Panc1 (cell line): ENCODE measurements at regions not wholly inside any gene's neighbourhood (a gene's known extent, or its start where the extent isn't known, plus 50 kb on each side); places are given as distances from the start of the nearest gene placed in this dataset.

Experiments
- ATAC-seq: fragments of 200-7000 bp; cut with Tn5 transposase; 2 replicates; pipeline ENCODE4 v1.9.1; 2020; ENCODE audit warnings: mild to moderate bottlenecking, moderate library complexity
- BruUV-seq: library from RNA; stranded (reverse); fragments of 400-500 nt; replicated peaks from 2 replicates; lab custom pipeline; 2021; lab: Mats Ljungman, UMichigan
- CTCF ChIA-PET: fragments of 300-600 bp; sonication (Branson Sonifier 250); formaldehyde crosslinking; loops from one replicate; lab custom pipeline; 2022; ENCODE audit warnings: antibody characterized with exemption; lab: Charles Lee
- POLR2A ChIA-PET: fragments of 300-600 bp; sonication (Branson Sonifier 250); formaldehyde crosslinking; loops from one replicate; lab custom pipeline; 2022; ENCODE audit warnings: antibody characterized with exemption; lab: Charles Lee
- DNase-seq: peaks from one replicate; pipeline ENCODE4 v3.0.0-alpha.2; 2010; ENCODE audit warnings: low read depth, low spot score
- H3K27ac ChIP-seq: 2 replicates; pipeline ENCODE4 v1.5.1; 2011; ENCODE audit warnings: mild to moderate bottlenecking, low read length, inconsistent platforms
- H3K27me3 ChIP-seq: fragments of 200-500 bp; sonication (Bioruptor generic); 2 replicates; pipeline ENCODE4 v1.6.0; 2014; ENCODE audit warnings: low read length, inconsistent platforms; ENCODE audit not compliant: control insufficient read depth, insufficient read depth
- H3K36me3 ChIP-seq: fragments of 200-500 bp; sonication (Bioruptor generic); 2 replicates; pipeline ENCODE4 v1.5.1; 2014; ENCODE audit warnings: inconsistent platforms, mild to moderate bottlenecking, low read length, moderate library complexity; ENCODE audit not compliant: control insufficient read depth, insufficient read depth
- H3K4me1 ChIP-seq: 2 replicates; pipeline ENCODE4 v1.5.1; 2011; ENCODE audit warnings: inconsistent platforms, mild to moderate bottlenecking, low read length, moderate library complexity; ENCODE audit not compliant: control insufficient read depth, insufficient read depth
- H3K4me3 ChIP-seq, 2 experiments: 2 replicates each; pipeline ENCODE4 v1.5.1; 2011 to 2012; ENCODE audit warnings: low read depth in 2 of 2, low read length in 2 of 2, mild to moderate bottlenecking in 2 of 2, inconsistent platforms in 1 of 2, moderate library complexity in 1 of 2
- H3K9me3 ChIP-seq: fragments of 200-500 bp; sonication (Bioruptor generic); 2 replicates; pipeline ENCODE4 v1.5.1; 2014; ENCODE audit warnings: low read depth, mild to moderate bottlenecking, inconsistent platforms, low read length, moderate library complexity; ENCODE audit not compliant: control insufficient read depth, insufficient read depth
- POLR2AphosphoS5 ChIP-seq: IDR thresholded peaks from 2 replicates; pipeline ENCODE4 v1.6.1; 2012; ENCODE audit warnings: mild to moderate bottlenecking, low read depth, low read length, moderate library complexity
- SIN3A ChIP-seq: IDR thresholded peaks from 2 replicates; pipeline ENCODE4 v1.6.1; 2012; ENCODE audit warnings: low read depth, mild to moderate bottlenecking, low read length, moderate library complexity, borderline replicate concordance; ENCODE audit not compliant: insufficient read depth
- TCF7L2 ChIP-seq: IDR thresholded peaks from 2 replicates; pipeline ENCODE4 v1.6.1; 2011; ENCODE audit warnings: mild to moderate bottlenecking, low read depth, low read length, inconsistent platforms
- in situ Hi-C: cut with HindIII; loops from 2 replicates; pipeline ENCODE4 v1.10.0; 2016; ENCODE audit warnings: low sequenced_read_pairs, low pct_unique_long_range_greater_than_20kb
- intact Hi-C: fragments of 100-400 bp; cut with micrococcal nuclease; formaldehyde crosslinking; loops from one replicate; pipeline ENCODE4 v1.10.0; 2022; ENCODE audit not compliant: unreplicated experiment
- TF ChIP-seq, protein P1 (sequence below), 2 experiments: IDR thresholded peaks; 2 replicates each; pipeline ENCODE4 v1.6.1; 2011 to 2012; ENCODE audit warnings: low read depth in 2 of 2, control low read depth in 1 of 2, low read length in 1 of 2, mild to moderate bottlenecking in 1 of 2, moderate library complexity in 1 of 2; ENCODE audit not compliant: insufficient read depth in 1 of 2
- TF ChIP-seq, protein P2 (sequence below): fragments of 450-650 bp; IDR thresholded peaks from 2 replicates; pipeline ENCODE4 v1.5.1; 2017; ENCODE audit warnings: mild to moderate bottlenecking

DNA sequence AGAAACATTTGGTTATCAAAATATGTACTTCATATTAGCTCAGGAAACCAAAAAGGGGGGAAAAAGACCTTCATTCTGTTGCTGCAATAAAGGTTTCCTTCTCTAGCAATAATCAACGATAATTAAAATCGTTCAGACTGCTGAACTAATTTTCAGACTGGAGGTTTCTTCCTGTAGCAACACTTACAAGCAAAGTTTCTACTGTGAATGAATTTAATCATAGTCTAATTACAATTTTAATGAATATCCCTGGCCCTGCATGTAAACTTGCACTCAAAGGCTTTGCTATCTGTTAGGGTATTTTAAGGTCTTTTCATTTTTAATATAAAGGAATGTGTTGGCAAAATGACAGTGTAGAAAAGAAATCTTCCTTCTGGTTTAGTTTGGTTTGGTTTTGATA is 265.2 kb downstream of the QDPR start:
- TF ChIP-seq, protein P1, sequence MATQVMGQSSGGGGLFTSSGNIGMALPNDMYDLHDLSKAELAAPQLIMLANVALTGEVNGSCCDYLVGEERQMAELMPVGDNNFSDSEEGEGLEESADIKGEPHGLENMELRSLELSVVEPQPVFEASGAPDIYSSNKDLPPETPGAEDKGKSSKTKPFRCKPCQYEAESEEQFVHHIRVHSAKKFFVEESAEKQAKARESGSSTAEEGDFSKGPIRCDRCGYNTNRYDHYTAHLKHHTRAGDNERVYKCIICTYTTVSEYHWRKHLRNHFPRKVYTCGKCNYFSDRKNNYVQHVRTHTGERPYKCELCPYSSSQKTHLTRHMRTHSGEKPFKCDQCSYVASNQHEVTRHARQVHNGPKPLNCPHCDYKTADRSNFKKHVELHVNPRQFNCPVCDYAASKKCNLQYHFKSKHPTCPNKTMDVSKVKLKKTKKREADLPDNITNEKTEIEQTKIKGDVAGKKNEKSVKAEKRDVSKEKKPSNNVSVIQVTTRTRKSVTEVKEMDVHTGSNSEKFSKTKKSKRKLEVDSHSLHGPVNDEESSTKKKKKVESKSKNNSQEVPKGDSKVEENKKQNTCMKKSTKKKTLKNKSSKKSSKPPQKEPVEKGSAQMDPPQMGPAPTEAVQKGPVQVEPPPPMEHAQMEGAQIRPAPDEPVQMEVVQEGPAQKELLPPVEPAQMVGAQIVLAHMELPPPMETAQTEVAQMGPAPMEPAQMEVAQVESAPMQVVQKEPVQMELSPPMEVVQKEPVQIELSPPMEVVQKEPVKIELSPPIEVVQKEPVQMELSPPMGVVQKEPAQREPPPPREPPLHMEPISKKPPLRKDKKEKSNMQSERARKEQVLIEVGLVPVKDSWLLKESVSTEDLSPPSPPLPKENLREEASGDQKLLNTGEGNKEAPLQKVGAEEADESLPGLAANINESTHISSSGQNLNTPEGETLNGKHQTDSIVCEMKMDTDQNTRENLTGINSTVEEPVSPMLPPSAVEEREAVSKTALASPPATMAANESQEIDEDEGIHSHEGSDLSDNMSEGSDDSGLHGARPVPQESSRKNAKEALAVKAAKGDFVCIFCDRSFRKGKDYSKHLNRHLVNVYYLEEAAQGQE (IDR thresholded peaks at IDR 0.05; ENCODE audit: insufficient read depth in 1 of 2, low read depth in 2 of 2, low read length in 1 of 2): no peak
- TF ChIP-seq POLR2AphosphoS5 (no peak), SIN3A (no peak), TCF7L2 (no peak)
- TF ChIP-seq, protein P2, sequence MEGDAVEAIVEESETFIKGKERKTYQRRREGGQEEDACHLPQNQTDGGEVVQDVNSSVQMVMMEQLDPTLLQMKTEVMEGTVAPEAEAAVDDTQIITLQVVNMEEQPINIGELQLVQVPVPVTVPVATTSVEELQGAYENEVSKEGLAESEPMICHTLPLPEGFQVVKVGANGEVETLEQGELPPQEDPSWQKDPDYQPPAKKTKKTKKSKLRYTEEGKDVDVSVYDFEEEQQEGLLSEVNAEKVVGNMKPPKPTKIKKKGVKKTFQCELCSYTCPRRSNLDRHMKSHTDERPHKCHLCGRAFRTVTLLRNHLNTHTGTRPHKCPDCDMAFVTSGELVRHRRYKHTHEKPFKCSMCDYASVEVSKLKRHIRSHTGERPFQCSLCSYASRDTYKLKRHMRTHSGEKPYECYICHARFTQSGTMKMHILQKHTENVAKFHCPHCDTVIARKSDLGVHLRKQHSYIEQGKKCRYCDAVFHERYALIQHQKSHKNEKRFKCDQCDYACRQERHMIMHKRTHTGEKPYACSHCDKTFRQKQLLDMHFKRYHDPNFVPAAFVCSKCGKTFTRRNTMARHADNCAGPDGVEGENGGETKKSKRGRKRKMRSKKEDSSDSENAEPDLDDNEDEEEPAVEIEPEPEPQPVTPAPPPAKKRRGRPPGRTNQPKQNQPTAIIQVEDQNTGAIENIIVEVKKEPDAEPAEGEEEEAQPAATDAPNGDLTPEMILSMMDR: no peak
- no TSS peak for BruUV-seq
- POLR2A ChIA-PET: no interaction called here
- in situ Hi-C loops (no loop called here), intact Hi-C loops (no loop called here)
- CTCF ChIA-PET: no interaction called here
- DNase-seq (no peak), ATAC-seq (no peak)
- H3K4me3 ChIP-seq: no peak overlapping the region
- no peaks in the 10 kb centered on the region for H3K27me3 ChIP-seq
- no peaks in the 10 kb centered on the region for H3K36me3 ChIP-seq
- H3K27ac ChIP-seq: no peak overlapping the region
- no peaks in the 10 kb centered on the region for H3K4me1 ChIP-seq
- H3K9me3 ChIP-seq: no peaks in the 10 kb centered on the region

DNA sequence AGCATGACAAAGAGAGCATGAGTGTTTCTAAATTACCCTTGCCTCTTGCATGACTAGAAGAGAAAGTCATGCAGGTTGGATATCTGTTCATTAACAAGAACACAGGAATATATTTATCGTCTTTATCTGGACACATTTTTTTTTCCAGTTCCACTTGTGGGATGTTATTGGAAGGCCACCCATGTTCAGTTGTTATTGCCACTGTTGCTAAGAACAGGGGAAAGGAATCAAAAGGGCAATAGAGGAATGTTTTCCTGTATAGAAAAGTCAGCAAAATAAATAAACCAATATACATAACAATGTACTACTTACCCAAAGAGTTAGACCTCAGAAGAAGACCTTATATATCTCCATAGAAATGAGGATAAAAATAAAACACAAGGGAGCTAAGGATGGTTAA is 270.1 kb downstream of the QDPR start:
- BruUV-seq: no TSS peak
- intact Hi-C loops: no loop called here
- Histone ChIP-seq H3K9me3 (no peaks in the 10 kb centered on the region), H3K4me1 (no peaks in the 10 kb centered on the region), H3K36me3 (no peaks in the 10 kb centered on the region), H3K27me3 (no peaks in the 10 kb centered on the region), H3K27ac (no peak overlapping the region), H3K4me3 (no peak overlapping the region)
- CTCF ChIA-PET: no interaction called here
- no peak for ATAC-seq
- DNase-seq: no peak
- TF ChIP-seq POLR2AphosphoS5: no peak
- no peak for TF ChIP-seq SIN3A
- TF ChIP-seq, protein P1 (IDR thresholded peaks at IDR 0.05; ENCODE audit: insufficient read depth in 1 of 2, low read depth in 2 of 2, low read length in 1 of 2): no peak
- no peak for TF ChIP-seq TCF7L2
- TF ChIP-seq, protein P2: no peak
- in situ Hi-C loops: no loop called here
- POLR2A ChIA-PET: no interaction called here
